GM21367 (cell line): ENCODE measurements at regions not wholly inside any gene's neighbourhood (a gene's known extent, or its start where the extent isn't known, plus 50 kb on each side); places are given as distances from the start of the nearest gene placed in this dataset.
"Not testable (repeated sequence)": the region's sequence is repeated elsewhere in the genome, so short reads cannot be mapped to it uniquely, and the experiment has no call there.

Source experiments
- ATAC-seq: cut with Tn5 transposase; IDR thresholded peaks from one replicate; pipeline ENCODE4 v1.9.1; 2021; ENCODE audit not compliant: unreplicated experiment

DNA sequence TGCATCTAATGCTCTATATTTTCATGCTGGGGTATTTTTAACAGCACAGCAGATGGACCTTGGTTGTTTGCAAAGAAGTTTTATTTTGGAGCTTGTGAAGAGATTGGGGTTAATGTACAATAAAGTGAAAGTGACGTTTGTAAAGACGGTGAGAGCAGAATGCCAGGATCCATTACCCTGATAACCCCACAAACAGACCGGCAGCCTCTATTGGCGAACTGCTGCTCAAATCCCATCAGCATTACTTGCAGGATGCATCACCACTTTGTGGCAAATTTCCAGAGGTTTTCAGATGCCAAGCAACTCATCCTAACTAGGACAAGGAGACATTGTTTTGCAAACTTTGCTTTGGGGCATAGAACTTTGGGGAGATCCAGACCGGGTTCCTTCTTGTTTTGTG lies 383.3 kb upstream of the ZNF462 start:
- ATAC-seq, result no peak

DNA sequence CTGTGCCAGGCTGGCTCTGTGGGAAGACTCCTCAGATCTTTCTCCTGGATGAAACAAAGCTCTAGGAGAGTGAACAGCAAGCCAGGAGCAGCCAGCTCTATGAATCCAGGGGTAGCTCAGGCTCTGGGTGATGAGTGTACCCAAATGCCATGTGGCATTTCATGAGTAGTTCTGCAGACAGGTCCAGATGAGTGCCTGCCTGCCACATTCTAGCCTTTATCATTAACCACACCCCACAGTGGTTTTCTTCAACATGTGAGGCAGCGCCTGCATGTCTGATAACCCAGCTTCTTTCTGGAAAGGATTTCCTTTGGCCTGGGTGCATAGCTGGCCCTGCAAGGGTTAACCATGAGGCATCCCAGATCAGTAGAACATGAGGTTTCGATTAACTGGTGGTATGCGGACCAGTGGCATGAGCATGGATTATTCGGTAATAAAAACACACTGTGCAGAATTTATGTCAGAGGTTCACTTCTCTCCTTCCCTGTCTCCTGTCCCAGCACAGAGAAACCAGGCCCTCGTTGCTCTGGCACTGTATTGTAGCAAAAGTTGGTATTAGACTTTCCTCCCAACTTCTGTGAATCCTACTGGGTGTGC lies 381.9 kb upstream of the ZNF462 start:
- ATAC-seq, result no peak

DNA sequence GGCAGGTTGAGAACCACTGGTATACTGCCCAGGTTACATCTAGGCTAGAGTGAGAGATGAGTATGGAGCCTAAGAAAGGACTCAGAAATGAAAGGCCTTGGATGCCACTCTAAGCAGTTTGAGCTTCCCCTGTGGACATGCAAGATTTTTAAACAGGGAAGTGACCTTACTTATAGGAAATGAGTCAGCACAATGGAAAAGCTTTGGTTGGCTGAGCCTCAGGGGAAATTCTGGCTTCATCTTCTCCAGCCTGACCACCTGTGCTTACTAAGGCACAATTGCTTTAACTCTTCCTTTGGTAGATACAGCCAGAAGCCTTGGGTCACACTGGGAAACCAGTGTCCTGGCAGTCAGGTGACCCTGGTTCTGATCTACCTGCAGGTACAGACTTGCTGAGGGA lies 380.2 kb upstream of the ZNF462 start:
- ATAC-seq, result no peak

DNA sequence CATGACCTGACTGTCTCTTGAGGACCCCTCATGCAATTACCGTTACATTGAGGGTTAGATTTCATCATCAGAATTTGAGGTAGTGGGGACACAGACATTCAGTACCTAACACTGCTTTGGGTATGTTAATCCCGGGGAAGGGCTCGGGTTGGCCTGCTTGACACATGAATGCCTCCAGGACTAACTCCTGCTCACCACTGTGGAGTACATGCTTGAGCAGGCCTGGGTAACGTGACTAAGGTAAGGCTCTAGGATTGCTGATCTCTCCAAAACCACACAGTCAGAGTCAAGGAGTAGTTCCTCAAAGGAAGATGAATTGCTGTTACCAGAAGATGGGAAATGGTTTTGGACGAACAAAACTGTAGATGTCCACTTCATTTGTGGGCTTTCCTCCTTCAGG lies 376.3 kb upstream of the ZNF462 start:
- no peak for ATAC-seq

DNA sequence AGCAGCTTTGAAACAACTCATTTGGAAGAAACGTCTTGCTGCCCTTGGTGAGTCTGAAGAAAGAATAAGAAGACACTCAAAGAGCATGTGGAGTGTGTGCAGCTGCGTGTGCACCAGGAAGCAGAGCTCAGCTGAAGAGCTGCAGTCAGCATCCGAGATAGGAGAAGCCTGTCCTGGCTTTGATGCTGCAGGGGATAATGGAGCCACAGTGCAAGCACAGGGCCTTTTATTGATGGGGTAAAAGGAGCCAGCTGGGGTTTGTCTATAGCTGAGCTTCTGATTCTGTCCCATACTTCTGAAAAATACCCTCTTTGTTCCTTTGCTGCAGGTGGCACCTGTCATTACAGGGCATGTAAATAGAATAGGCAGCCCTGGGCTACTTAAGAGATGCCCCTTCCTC lies 375.7 kb upstream of the ZNF462 start:
- ATAC-seq, result no peak

DNA sequence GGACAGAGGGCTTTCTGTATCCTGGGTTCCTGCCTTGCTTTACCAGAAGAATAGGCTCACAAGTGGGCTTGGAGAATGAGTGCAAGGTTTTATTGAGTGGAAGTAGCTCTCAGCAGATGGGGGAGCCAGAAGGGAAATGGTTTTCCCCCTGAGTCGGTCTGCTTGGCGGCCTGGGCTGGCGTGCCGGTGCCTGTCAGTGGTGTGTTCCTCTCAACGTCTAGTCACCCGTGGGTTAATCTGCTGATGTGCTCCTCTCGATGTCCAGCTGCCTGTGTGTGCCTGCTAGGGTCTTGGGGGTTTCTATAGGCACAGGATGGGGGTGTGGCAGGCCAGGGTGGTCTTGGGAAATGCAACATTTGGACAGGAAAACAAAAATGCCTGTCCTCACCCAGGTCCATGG lies 370.8 kb upstream of the ZNF462 start:
- not testable (repeated sequence) for ATAC-seq

DNA sequence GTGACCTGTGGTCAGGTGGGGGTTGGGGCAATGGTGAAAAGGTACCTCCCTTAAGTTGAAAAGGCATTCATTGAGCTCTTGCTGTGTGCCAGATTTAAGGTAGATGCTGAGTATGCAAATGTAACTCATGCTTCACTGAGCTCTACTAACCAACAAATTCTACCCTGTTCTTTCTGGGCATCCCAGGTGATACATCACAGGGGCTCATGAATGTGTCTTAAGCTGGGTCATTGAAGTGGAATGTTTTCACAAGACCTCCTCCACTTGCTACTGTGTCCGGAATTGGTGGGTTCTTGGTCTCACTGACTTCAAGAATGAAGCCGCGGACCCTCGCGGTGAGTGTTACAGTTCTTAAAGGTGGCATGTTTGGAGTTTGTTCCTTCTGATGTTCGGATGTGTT lies 362.8 kb upstream of the ZNF462 start:
- ATAC-seq, result no peak

DNA sequence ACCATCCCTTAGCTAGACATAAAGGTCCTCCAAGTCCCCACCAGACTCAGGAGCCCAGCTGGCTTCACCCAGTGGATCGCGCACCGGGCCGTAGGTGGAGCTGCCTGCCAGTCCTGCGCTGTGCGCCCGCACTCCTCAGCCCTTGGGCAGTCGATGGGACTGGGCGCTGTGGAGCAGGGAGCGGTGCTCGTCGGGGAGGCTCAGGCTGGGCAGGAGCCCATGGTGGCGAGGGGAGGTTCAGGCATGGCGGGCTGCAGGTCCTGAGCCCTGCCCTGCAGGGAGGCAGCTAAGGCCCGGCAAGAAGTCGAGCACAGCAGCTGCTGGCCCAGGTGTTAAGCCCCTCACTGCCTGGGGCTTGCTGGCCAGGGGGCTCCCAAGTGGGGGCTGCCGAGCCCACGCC lies 361.8 kb upstream of the ZNF462 start:
- not testable (repeated sequence) for ATAC-seq

DNA sequence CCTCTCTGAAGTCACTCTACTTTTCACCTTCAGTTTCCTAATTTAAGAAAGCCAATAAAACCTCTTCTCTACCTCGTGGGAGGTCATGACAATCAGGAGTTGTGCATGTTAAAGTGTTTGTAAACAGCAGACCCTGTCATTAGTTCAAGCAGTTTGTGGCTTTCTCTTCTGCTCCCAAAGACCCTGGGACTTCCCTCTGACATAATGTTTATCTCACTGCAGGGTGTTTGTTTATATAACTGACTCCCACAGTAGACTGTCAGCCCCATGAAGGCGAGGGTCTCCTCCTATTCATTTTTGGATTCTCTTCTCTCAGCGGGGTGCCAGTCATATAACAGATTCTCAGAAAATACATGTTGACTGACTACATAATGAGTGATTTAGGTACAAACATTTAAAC lies 360.0 kb upstream of the ZNF462 start:
- ATAC-seq, result no peak

DNA sequence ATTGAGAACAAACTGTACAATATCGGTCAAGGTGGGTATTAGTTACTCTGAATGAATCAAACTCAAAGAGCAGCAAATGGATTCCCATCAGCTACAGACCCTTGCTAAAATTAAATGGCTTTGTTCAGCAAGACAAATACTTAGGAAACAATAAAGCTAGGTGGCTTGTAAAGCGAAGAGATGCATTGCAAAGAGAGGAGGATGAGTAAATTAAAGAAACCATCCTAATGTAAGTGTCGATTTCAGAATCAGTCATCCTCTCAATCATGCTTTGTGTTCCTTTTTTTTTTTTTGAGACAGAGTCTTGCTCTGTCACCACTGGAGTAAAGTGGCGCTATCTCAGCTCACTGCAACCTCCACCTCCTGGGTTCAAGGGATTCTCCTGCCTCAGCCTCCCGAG lies 359.2 kb upstream of the ZNF462 start:
- no peak for ATAC-seq

DNA sequence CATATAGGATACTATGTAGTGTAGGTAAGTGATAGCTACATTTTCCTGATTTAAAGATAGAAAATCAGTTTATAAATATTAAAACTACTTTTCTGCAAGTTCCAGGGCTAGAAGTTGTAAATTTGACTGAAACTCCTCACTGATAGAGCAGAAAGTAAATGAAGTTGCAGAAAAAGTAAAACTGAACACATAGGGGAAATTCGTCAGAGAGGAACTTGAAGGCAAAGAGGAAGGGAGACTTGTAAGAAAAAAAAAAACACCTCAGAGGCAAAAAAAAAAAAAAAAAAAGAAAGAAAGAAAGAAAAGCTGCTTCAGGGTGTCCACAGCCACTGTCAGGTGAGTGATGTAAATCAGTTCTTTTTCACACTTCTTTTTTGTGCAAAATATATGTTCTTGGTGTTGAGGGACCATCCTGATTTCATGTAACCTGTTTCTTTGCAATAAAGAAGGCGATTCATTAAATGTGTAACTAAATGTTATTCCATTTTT lies 336.2 kb upstream of the ZNF462 start:
- ATAC-seq, result no peak

DNA sequence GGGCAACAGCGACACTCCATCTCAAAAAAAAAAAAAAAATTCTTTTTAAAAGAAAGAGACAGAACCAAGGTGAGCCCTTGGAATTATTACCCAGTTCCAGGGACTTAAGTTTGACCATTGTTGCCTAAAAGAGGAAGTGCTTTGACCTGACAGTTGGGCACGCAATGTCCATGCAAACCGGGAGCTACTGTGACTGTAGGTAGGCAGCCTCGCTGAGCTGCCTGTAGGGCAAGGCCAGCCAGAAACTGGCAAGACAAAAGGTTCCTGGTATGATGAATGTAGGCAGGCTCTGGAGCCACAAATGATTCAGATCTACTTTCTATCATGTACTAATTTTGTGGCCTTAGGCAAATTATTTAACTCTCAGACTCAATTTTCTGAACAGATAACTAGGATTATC lies 334.8 kb upstream of the ZNF462 start:
- no peak for ATAC-seq

DNA sequence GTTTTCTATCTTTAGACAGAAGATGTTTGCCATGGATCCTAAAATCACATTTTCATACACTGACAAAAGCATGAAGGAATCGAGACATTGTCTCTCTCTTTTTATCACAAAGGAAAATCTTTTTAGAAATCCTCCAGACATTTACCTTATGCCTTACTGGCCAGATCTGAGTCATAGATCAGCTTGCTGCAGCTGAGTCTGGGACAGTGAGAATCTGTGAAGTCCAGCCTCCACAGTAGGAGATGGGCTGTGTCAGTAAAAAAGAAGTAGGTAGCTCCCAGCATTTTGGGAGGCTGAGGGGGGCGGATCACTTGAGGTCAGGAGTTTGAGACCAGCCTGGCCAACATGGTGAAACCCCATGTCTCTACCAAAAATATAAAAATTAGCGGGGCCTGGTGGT lies 333.4 kb upstream of the ZNF462 start:
- ATAC-seq, result no peak

DNA sequence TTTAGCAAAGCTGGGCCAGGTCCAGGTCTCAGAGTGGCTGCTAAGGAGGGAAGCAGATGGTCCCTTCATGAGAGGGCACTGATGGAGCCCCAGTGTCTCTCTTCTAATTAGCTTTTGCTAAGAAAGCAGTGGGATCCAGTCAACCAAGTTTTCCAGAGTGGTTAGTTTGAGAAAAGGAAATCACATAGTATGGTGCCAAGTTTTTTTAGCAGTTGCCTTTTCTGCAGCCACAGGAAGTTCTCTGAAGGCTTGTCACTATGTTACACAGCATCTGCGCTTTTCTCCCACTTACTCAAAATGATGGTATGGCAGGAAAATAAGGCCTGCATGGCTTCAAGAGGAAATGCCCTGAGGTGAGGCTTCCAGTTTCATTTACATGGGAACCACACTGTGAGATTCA lies 331.5 kb upstream of the ZNF462 start:
- ATAC-seq, result no peak

DNA sequence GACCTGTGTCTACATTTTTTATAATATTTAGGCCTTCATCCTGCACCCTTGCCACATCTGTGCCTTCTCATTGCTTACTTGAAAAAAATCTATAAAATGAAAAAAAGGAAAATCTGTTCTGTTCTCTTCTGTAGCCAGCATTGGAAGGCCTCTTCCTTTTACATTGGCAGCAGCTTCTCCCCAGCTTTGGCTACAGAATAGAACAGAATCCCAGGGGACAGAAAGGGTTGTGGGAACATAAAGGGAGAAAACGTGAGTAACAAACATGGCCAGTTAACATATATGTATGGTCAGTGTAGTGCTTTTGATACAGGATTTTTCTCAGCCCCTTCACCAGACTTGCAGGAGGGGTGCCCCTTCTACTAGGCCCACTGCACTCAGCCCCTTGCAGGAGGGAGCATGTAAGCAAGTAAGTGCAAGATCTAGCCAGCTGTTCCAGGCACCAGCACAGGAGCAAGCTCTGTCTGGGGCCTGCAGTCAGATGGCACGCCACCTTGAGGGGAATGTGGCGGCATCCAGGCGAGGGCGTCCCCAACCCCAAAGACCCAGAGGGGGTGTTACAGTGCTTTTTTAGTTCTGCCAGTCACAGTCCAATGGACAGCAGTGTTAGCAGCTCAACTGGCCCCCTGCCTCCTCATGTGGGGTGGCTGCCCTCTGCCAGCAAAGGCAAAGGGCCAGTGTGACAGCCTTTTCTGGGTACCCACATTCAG lies 330.5 kb upstream of the ZNF462 start:
- no peak for ATAC-seq

DNA sequence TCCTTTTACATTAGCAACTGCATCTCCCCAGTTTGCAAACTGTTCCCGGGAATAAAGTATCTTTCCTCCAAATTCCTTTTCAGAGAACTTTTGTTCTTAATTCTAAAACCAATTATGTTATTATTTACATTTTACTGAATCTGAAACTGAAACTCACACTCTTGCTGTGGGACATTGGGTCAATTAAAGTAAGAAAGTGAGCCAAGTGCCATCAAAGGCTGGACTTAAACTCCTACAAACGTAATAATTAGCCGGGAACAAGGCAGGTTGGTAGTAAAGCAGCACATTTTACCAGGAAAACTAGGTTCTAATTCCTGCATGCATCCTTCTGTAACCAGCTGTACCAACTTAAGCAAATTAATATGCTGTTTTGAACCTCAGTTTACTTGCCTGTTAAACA lies 328.2 kb upstream of the ZNF462 start:
- ATAC-seq, result no peak

DNA sequence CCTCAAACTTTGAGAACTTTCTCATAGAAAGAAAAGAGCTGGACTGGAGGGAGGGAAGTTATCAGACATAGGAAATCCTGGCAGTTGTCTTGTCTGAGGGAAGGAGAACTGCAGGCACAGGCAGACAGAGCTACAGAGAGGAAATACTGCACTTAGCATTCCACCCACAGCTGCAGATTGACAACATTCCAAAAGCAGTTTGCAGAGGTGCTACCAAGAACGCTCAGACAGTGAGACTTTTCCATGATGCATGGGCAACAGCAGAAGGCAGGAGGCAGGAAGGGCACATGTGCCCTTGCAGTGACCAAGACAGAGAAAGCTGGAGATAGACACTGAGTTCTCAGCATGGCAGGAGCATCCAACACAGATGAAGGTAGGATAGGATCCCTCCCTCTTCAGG lies 327.5 kb upstream of the ZNF462 start:
- ATAC-seq, result no peak

DNA sequence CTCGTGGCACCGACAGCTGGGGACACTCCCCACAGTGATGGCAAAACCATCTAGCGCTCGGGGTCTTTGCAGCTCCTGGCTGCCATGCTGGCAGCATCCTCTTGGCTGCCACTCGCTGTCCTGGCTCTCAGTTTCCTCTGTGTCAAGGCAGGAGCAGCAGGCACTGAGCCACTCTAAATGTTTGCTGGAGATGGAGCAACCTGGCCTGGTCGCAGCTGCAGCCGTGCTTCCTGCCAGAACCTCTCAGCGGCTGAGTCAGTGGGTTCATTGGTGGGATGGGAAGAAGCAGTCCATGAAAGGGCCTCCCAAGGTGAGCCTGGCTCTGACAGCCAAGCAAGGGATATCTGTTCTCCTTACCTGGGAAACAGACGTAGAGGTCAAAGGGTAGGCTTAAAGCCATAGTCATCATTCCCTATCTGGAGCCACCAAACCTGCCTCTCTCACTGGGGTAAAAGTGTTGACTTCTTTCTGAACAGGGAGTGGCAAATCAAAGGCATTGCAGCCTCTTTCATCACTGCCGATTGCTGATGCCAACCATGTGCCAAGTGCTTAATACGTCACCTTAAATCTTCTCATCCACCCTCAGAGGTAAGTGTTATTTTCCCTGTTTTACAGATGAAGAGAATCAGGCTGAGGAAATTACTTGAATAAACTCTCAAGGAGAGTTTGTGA lies 304.8 kb upstream of the ZNF462 start:
- no peak for ATAC-seq

DNA sequence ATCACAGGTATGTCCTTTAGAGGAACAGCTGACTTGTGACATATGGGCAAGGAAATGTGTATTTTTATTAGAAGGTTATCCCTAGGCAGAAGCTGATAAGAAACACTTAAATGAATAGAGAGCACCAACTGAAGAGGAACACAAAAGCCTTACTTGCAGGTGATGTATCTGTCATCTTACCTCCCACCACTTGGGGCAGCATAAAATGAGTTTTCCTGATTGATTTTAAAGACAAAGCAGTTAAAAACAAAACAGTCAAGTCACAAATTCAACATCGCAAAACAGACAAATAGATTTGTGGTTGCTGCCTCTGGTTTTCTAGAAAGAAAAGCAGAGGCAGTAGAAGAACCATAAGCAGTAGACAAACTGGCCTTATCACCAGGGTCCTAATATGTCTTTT lies 302.4 kb upstream of the ZNF462 start:
- no peak for ATAC-seq

DNA sequence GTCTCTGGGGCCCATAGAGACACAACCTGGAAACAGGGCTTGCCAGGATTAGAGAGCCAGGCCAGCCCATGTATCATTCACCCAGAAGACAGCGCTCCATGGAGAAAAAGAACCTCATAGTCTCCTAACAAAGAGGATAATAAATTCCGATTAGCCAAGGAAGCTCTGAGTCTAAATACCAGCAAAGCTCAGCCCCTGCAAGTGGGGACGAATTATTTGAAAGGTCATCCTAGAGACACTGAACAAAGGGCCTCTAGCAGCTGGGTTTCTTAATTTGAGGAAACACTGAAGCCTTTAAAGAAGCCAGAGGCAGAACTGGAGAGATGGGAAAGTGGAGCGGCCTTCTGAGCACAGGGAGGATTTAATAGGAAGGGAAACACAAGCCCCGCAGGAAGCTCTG lies 287.1 kb upstream of the ZNF462 start:
- no peak for ATAC-seq

DNA sequence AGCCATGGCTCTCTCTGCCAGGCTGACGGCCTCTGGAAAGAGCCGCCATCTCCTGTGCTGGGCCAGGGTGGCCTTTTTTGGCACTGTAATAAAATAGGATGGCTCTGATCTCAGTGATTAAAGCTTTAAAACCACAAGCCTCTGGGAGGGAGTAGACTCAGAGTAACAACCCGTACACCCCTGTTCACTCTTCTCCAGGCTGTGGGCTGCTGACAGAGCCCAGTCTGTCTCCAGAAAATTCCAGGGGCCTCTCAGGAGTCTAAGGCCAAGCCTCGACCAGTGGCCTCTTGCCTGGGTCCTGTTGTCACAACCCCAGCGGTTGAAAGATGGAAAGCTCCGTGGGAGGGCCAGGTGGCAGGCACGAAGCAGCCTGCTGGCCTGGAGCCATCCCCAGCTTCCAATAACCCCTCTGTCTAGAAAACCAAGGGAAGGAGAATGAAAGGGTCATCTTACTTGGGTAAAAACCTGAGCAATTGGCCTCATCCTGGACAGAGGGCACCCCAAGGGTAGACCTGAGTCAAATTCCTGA lies 286.7 kb upstream of the ZNF462 start:
- no peak for ATAC-seq

DNA sequence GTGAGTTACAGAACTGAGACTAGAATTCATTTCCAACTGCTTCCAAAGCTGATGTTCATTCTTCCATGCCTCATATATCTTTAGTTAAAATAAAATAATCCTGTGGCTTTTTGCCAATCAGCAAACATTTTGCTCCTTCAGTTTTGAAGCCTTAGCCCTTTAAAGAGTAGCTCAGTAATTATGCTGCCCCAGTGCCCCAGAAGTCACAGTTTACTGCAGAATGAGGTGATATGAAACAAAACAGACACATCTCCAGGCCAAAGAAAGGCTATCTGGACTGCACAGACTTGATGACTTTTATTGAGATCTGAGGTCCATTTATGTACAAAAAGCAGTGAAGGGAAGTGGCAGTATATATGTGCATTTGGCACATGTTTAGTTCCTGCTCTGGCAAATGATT lies 285.8 kb upstream of the ZNF462 start:
- no peak for ATAC-seq
